Left renal cortex interstitium (tissue), 4 donors: ENCODE measurements at regions not wholly inside any gene's neighbourhood (a gene's known extent, or its start where the extent isn't known, plus 50 kb on each side); places are given as distances from the start of the nearest gene placed in this dataset.
A peak's percentile ranks its signal among the peaks of the same experiment; 100 is the strongest.

Experiments used
- DNase-seq, 4 donors: peaks; one replicate each; pipeline ENCODE4 v3.0.0-alpha.2; 2013; ENCODE audit warnings: low read depth in 4 of 4, low spot score in 2 of 4, missing footprints in 1 of 4

DNA sequence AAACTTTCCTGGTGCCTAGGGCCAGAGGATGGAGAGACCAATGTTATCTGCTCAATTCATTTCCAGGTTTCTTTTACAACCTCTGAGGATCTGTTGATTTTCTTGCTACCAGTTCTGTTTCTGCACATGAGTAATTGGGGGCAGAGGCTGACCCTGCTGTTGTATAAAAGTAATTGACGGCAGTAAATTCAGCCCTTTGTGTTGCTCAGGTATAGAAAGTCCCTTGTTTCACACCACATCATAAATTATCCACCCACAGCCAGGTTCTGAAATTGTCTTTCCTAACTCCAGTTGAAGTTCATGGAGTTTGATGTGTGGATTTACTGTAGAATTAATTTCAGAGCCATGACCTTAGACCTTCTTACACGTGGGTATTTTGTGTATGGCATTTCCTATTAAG, 107.4 kb upstream of the GRIK2 start:
- peak in 2 of 4 donors; percentile 6 to 9 for DNase-seq

DNA sequence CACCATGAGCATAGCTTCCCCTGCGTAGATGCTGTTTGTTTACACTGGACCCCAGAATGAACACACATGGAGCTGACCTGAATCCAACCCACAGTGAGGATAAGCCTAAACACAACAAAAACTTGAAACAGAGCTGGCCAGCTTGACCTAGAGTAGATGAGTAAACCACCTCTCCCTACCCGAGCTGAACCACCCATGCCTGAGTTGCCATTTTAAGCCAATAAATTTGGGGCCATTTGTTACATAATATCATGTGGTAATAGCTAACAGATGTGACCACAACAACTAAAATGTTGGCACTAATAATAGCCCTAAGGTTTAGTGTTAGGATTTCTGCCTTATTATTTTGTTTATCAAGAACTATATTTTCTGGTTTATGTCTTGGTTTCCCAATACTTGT, 103.2 kb upstream of the GRIK2 start:
- DNase-seq, result no peak

- no peak for DNase-seq
These were observed 99.4 kb upstream of the GRIK2 start for GRCh38 chr6:101294051-101294638.

GRCh38 chr6:101294676-101295075, 98.8 kb upstream of the GRIK2 start:
- DNase-seq, result no peak

- no peak for DNase-seq
These were observed 97.1 kb upstream of the GRIK2 start for GRCh38 chr6:101296169-101296960.

- no peak for DNase-seq
These were observed 90.9 kb upstream of the GRIK2 start for GRCh38 chr6:101302593-101302992.

DNA sequence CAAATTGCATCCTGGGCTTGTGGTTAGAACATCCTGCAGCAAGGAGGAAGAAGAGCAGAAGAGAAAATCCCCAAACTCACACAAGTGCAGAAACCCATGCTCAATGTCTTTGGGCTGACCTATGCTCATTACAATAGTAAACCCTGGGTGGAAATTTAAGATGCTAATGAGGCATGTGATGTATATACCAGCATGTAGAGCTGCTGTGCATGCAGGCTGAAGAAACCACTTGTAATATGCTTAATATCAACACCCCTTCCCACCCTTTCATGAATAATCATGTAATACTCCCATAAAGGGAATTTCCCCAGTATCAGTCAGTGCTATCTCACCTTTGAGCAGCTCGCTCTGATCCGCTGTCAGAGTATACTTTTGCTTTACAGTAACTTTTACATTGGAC, 90.0 kb upstream of the GRIK2 start:
- no peak for DNase-seq

- DNase-seq, result no peak
These were observed 80.9 kb upstream of the GRIK2 start for GRCh38 chr6:101312652-101313051.

DNA sequence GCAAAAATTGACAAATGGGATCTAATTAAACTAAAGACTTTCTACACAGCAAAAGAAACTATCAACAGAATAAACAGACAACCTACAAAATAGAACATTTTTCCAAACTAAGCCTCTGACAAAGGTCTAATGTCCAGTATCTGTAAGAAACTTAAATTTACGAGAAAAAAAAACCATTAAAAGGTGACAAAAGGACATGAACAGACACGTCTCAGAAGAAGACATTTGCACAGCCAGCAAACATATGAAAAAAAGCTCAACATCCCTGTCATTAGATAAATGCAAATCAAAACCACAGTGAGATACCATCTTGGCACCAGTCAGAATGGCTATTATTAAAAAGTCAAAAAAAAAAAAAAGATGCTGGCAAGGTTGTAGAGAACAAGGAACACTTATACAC, 70.6 kb upstream of the GRIK2 start:
- no peak for DNase-seq

- no peak for DNase-seq
These were observed 67.1 kb upstream of the GRIK2 start for GRCh38 chr6:101326411-101326810.

GRCh38 chr6:101341926-101342325, 51.6 kb upstream of the GRIK2 start:
- no peak for DNase-seq
